C1 segment of cervical spinal cord (tissue), 14 donors: ENCODE measurements at regions not wholly inside any gene's neighbourhood (a gene's known extent, or its start where the extent isn't known, plus 50 kb on each side); places are given as distances from the start of the nearest gene placed in this dataset.

Experiments used
- DNase-seq, 14 donors: peaks; one replicate each; lab custom pipeline; 2025; lab: John Stamatoyannopoulos, UW

GRCh38 chr5:35365758-35366157 is 135.5 kb upstream of the PRLR start:
- no peak for DNase-seq

- DNase-seq = no peak
Measured at GRCh38 chr5:35364350-35364749, 134.1 kb upstream of the PRLR start.

- DNase-seq = no peak
Measured at GRCh38 chr5:35363387-35363965, 133.2 kb upstream of the PRLR start.

GRCh38 chr5:35362772-35363171 is 132.5 kb upstream of the PRLR start:
- no peak for DNase-seq

GRCh38 chr5:35360671-35361070 is 130.4 kb upstream of the PRLR start:
- no peak for DNase-seq

- DNase-seq = no peak
Measured at GRCh38 chr5:35359859-35360258, 129.6 kb upstream of the PRLR start.

- DNase-seq = no peak
Measured at GRCh38 chr5:35357973-35358372, 127.7 kb upstream of the PRLR start.

- no peak for DNase-seq
Measured at GRCh38 chr5:35356725-35357124, 126.4 kb upstream of the PRLR start.

- DNase-seq = no peak
Measured at GRCh38 chr5:35354751-35355150, 124.5 kb upstream of the PRLR start.

GRCh38 chr5:35345222-35345621 is 114.9 kb upstream of the PRLR start:
- DNase-seq = no peak

GRCh38 chr5:35342664-35343063 is 112.4 kb upstream of the PRLR start:
- no peak for DNase-seq

- no peak for DNase-seq
Measured at GRCh38 chr5:35341189-35341588, 110.9 kb upstream of the PRLR start.

- no peak for DNase-seq
Measured at GRCh38 chr5:35339616-35340100, 109.4 kb upstream of the PRLR start.

GRCh38 chr5:35339006-35339405 is 108.7 kb upstream of the PRLR start:
- no peak for DNase-seq

- DNase-seq = no peak
Measured at GRCh38 chr5:35338157-35338453, 107.8 kb upstream of the PRLR start.

- DNase-seq = no peak
Measured at GRCh38 chr5:35337340-35338156, 107.3 kb upstream of the PRLR start.

GRCh38 chr5:35336230-35336629 is 105.9 kb upstream of the PRLR start:
- no peak for DNase-seq

- no peak for DNase-seq
Measured at GRCh38 chr5:35335752-35336151, 105.5 kb upstream of the PRLR start.

- no peak for DNase-seq
Measured at GRCh38 chr5:35333366-35333765, 103.1 kb upstream of the PRLR start.

GRCh38 chr5:35331956-35332950 is 102.0 kb upstream of the PRLR start:
- no peak for DNase-seq

GRCh38 chr5:35325836-35326235 is 95.5 kb upstream of the PRLR start:
- no peak for DNase-seq

GRCh38 chr5:35324679-35325078 is 94.4 kb upstream of the PRLR start:
- DNase-seq = no peak
